ENCODE measurements at regions not wholly inside any gene's neighbourhood (a gene's known extent, or its start where the extent isn't known, plus 50 kb on each side); places are given as distances from the start of the nearest gene placed in this dataset.
A peak's percentile ranks its signal among the peaks of the same experiment; 100 is the strongest.

- DNase-seq (ENCODE audit: low spot score): no peak
Measured at GRCh38 chr18:59961070-59961469, 61.3 kb downstream of the PMAIP1 start.

GRCh38 chr18:59960272-59960671, 60.5 kb downstream of the PMAIP1 start:
- no peak for DNase-seq (ENCODE audit: low spot score)

DNA sequence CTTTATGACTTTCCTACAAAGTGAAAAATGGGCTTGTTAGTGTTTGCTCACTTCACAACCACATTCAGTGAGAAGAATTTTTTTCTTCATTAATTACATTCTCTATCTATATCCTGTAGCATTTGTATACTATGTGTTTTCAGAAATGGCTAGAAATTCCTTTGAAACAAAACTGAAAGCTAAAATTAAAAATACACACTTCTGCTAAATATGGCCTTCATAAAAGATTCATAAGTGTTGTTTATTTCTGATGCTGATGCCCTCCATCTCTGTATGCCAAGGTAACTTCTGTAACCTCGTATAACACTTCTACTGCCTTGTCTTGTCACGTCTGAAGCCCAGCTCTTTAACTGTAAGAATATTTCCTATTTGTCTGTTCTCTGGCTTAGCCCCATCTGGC, 59.8 kb downstream of the PMAIP1 start:
- no peak for DNase-seq (ENCODE audit: low spot score)

DNA sequence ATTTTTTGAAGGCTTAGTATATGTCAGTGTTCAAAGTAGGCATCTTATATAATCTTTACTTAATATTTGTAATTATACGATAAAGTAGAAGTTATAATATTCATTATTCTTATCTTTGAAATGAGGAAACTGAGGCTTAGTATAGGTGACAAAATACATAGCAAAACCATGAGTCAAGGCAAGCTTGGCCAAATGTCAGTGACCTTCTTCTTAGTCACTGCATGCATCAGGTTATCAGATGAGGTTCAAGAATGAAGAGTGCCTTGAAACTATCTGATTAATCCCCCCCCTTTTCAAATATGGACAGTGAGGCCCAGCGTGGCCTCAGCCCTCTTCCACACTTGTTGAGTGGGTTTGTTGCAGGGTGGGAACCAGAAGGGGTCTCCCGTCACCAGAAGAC, 59.3 kb downstream of the PMAIP1 start:
- DNase-seq (ENCODE audit: low spot score): no peak

- DNase-seq (ENCODE audit: low spot score): peak; percentile 70
Measured at GRCh38 chr18:59957957-59958356, 58.2 kb downstream of the PMAIP1 start.

DNA sequence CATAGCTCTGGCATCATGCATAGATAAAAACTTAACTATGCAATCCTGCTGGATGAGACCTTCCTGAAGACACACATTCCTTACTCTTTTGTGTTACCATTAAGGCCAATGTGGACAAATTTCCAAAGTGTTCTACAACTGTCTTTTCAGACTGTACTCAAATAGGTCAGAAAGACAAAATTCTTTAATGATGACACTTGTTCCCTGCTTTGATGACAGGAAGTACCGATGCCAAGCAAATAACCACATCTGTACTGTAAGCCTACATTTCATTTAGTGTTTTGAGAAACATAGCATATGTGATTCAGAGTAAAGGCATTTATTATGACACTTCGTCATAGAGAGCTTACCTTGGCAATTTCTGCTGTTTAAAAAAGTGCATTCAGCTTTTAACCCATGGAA, 55.0 kb downstream of the PMAIP1 start:
- no peak for DNase-seq (ENCODE audit: low spot score)

DNA sequence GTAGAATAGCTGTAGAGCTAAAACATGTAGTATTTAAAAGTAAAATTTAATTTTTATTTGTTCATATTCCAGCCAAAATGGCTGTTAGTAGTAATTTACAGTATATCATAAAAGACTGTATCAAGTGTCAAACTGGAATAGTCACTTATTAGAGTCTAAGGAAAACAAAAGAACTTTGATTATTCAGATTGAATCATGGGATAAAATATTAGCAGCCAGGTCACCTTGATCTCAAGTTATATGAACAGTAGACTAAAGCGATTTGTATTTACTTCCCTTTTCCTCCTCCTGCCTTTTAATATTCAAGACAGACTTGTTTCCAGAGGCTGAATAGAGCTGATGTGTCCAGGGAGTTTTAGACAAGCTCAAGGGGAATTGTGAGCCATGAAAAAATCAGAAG, 54.4 kb downstream of the PMAIP1 start:
- no peak for DNase-seq (ENCODE audit: low spot score)
